HepG2 (cell line): ENCODE measurements at regions not wholly inside any gene's neighbourhood (a gene's known extent, or its start where the extent isn't known, plus 50 kb on each side); places are given as distances from the start of the nearest gene placed in this dataset.
A peak's percentile ranks its signal among the peaks of the same experiment; 100 is the strongest.

Experiments used
- HMGA1 ChIP-seq: sonication (generic); formaldehyde crosslinking; conservative IDR thresholded peaks from 2 replicates; pipeline ENCODE4 v1.4.0; 2020; ENCODE audit warnings: missing genetic modification reagents
- MAF1 ChIP-seq: sonication (generic); formaldehyde crosslinking; IDR thresholded peaks from 2 replicates; pipeline ENCODE4 v1.5.0; 2020; ENCODE audit warnings: missing genetic modification reagents, borderline replicate concordance
- PRDM15 ChIP-seq: sonication (generic); formaldehyde crosslinking; IDR thresholded peaks from 2 replicates; pipeline ENCODE4 v1.4.0; 2020; ENCODE audit warnings: missing genetic modification reagents
- RCOR2 ChIP-seq: IDR thresholded peaks from 2 replicates; pipeline ENCODE4 v1.6.1; 2016; ENCODE audit warnings: missing biosample characterization, missing genetic modification reagents
- TOPORS ChIP-seq: sonication (generic); formaldehyde crosslinking; IDR thresholded peaks from 2 replicates; pipeline ENCODE4 v1.8.0; 2023; ENCODE audit warnings: mild to moderate bottlenecking, missing genetic modification reagents
- ZNF318 ChIP-seq: sonication (generic); formaldehyde crosslinking; IDR thresholded peaks from 2 replicates; pipeline ENCODE4 v1.4.0; 2020; ENCODE audit warnings: mild to moderate bottlenecking, missing genetic modification reagents
- ZNF331 ChIP-seq: sonication (generic); formaldehyde crosslinking; IDR thresholded peaks from 2 replicates; pipeline ENCODE4 v1.4.0; 2020; ENCODE audit warnings: missing genetic modification reagents
- ZNF800 ChIP-seq: sonication (generic); formaldehyde crosslinking; IDR thresholded peaks from 2 replicates; pipeline ENCODE4 v1.4.0; 2020; ENCODE audit warnings: missing genetic modification reagents
- TF ChIP-seq, protein P1 (sequence below): IDR thresholded peaks from 2 replicates; pipeline ENCODE4 v1.4.0; 2020; ENCODE audit warnings: mild to moderate bottlenecking, missing genetic modification reagents

GRCh38 chr2:74764429-74765272 lies 69.3 kb upstream of the HK2 start (continued):
- TF ChIP-seq ZNF318 (CRISPR knock-in tag) (0 out of 2 replicates have a peak, but pooled peaks have one; percentile 38), RCOR2 (CRISPR knock-in tag) (peak; percentile 99), HMGA1 (no peak), MAF1 (CRISPR knock-in tag) (no peak), TOPORS (peak; percentile 68; the same call in 1 of the 2 replicates), ZNF331 (CRISPR knock-in tag) (peak; percentile 88), PRDM15 (CRISPR knock-in tag) (peak; percentile 93), ZNF800 (CRISPR knock-in tag) (peak; percentile 42; the same call in 1 of the 2 replicates)
- TF ChIP-seq, protein P1, sequence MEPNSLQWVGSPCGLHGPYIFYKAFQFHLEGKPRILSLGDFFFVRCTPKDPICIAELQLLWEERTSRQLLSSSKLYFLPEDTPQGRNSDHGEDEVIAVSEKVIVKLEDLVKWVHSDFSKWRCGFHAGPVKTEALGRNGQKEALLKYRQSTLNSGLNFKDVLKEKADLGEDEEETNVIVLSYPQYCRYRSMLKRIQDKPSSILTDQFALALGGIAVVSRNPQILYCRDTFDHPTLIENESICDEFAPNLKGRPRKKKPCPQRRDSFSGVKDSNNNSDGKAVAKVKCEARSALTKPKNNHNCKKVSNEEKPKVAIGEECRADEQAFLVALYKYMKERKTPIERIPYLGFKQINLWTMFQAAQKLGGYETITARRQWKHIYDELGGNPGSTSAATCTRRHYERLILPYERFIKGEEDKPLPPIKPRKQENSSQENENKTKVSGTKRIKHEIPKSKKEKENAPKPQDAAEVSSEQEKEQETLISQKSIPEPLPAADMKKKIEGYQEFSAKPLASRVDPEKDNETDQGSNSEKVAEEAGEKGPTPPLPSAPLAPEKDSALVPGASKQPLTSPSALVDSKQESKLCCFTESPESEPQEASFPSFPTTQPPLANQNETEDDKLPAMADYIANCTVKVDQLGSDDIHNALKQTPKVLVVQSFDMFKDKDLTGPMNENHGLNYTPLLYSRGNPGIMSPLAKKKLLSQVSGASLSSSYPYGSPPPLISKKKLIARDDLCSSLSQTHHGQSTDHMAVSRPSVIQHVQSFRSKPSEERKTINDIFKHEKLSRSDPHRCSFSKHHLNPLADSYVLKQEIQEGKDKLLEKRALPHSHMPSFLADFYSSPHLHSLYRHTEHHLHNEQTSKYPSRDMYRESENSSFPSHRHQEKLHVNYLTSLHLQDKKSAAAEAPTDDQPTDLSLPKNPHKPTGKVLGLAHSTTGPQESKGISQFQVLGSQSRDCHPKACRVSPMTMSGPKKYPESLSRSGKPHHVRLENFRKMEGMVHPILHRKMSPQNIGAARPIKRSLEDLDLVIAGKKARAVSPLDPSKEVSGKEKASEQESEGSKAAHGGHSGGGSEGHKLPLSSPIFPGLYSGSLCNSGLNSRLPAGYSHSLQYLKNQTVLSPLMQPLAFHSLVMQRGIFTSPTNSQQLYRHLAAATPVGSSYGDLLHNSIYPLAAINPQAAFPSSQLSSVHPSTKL (CRISPR knock-in tag), result peak; percentile 100
